Stomach (tissue), 4 donors: ENCODE measurements at regions not wholly inside any gene's neighbourhood (a gene's known extent, or its start where the extent isn't known, plus 50 kb on each side); places are given as distances from the start of the nearest gene placed in this dataset.

ENCODE experiments used
- CTCF ChIP-seq, 7 experiments: fragments of 450-650 bp in 4 of 7; fragments of 200-600 bp in 3 of 7; sonication (generic) in 3 of 7; IDR thresholded peaks; one replicate each; pipeline ENCODE4 v1.5.1; 2016 to 2019; ENCODE audit warnings: antibody characterized with exemption in 7 of 7, control low read depth in 2 of 7, mild to moderate bottlenecking in 1 of 7
- EP300 ChIP-seq: sonication (generic); formaldehyde crosslinking; IDR thresholded peaks from one replicate; pipeline ENCODE4 v1.6.1; 2017; ENCODE audit warnings: antibody characterized with exemption
- POLR2A ChIP-seq, 4 donors: fragments of 450-650 bp; IDR thresholded peaks; one replicate each; pipeline ENCODE4 v1.6.1; 2016; ENCODE audit warnings: antibody characterized with exemption in 4 of 4, control low read depth in 2 of 4, mild to moderate bottlenecking in 1 of 4, moderate library complexity in 1 of 4
- POLR2AphosphoS5 ChIP-seq, 3 donors: sonication (generic); formaldehyde crosslinking; IDR thresholded peaks; one replicate each; pipeline ENCODE4 v1.6.1; 2016; ENCODE audit warnings: antibody characterized with exemption in 3 of 3

GRCh38 chr16:48004141-48004695 lies 151.6 kb downstream of the ABCC12 start:
- TF ChIP-seq EP300 (no peak), CTCF (IDR thresholded peaks at IDR 0.05) (no peak), POLR2A (IDR thresholded peaks at IDR 0.05) (no peak), POLR2AphosphoS5 (IDR thresholded peaks at IDR 0.05) (no peak)
